ENCODE measurements at regions not wholly inside any gene's neighbourhood (a gene's known extent, or its start where the extent isn't known, plus 50 kb on each side); places are given as distances from the start of the nearest gene placed in this dataset.

GRCh38 chr9:115216873-115217272 lies 98.9 kb upstream of the TNC start:
- TF ChIP-seq TCF7 (CRISPR knock-in tag; IDR thresholded peaks at IDR 0.05; ENCODE audit: low read depth) (no peak), CTCF (IDR thresholded peaks at IDR 0.05) (no peak), GABPB1 (CRISPR knock-in tag; IDR thresholded peaks at IDR 0.05) (no peak), GRHL2 (CRISPR knock-in tag; IDR thresholded peaks at IDR 0.05; ENCODE audit: insufficient replicate concordance, severe bottlenecking) (no peak), USF2 (CRISPR knock-in tag; IDR thresholded peaks at IDR 0.05) (no peak), NR2C2 (CRISPR knock-in tag; IDR thresholded peaks at IDR 0.05) (no peak), NFE2L1 (CRISPR knock-in tag; IDR thresholded peaks at IDR 0.05) (no peak), SMAD3 (CRISPR knock-in tag; IDR thresholded peaks at IDR 0.05; ENCODE audit: borderline replicate concordance) (no peak), EMX1 (CRISPR knock-in tag; IDR thresholded peaks at IDR 0.05) (no peak), NR1H2 (CRISPR knock-in tag; IDR thresholded peaks at IDR 0.05) (no peak), ZBTB21 (CRISPR knock-in tag; IDR thresholded peaks at IDR 0.05; ENCODE audit: borderline replicate concordance) (no peak), ATF6 (CRISPR knock-in tag; IDR thresholded peaks at IDR 0.05) (no peak), CREB1 (CRISPR knock-in tag; IDR thresholded peaks at IDR 0.05) (no peak), ZNF121 (CRISPR knock-in tag; IDR thresholded peaks at IDR 0.05) (no peak)
